GM18508 (cell line): ENCODE measurements at regions not wholly inside any gene's neighbourhood (a gene's known extent, or its start where the extent isn't known, plus 50 kb on each side); places are given as distances from the start of the nearest gene placed in this dataset.

Experiments used
- ATAC-seq: cut with Tn5 transposase; IDR thresholded peaks from one replicate; pipeline ENCODE4 v1.9.1; 2021; ENCODE audit warnings: moderate number of reproducible peaks; ENCODE audit not compliant: insufficient read depth, unreplicated experiment

GRCh38 chr10:85262992-85263391, 934.6 kb downstream of the CCSER2 start:
- ATAC-seq, result no peak

- no peak for ATAC-seq
Measured at GRCh38 chr10:85265121-85265520, 936.7 kb downstream of the CCSER2 start.

GRCh38 chr10:85266808-85267207, 938.4 kb downstream of the CCSER2 start:
- no peak for ATAC-seq

- no peak for ATAC-seq
Measured at GRCh38 chr10:85280014-85280413, 951.6 kb downstream of the CCSER2 start.

- ATAC-seq, result no peak
Measured at GRCh38 chr10:85284778-85285770, 956.7 kb downstream of the CCSER2 start.

GRCh38 chr10:85293483-85293882, 965.1 kb downstream of the CCSER2 start:
- no peak for ATAC-seq

- ATAC-seq, result no peak
Measured at GRCh38 chr10:85311613-85312337, 983.4 kb downstream of the CCSER2 start.

GRCh38 chr10:85315657-85316056, 987.3 kb downstream of the CCSER2 start:
- no peak for ATAC-seq

- no peak for ATAC-seq
Measured at GRCh38 chr10:85316276-85316675, 987.9 kb downstream of the CCSER2 start.

- no peak for ATAC-seq
Measured at GRCh38 chr10:85317827-85318226, 989.4 kb downstream of the CCSER2 start.

- no peak for ATAC-seq
Measured at GRCh38 chr10:85318809-85319807, 990.7 kb downstream of the CCSER2 start.

GRCh38 chr10:85319826-85320225, 991.4 kb downstream of the CCSER2 start:
- ATAC-seq, result no peak

- no peak for ATAC-seq
Measured at GRCh38 chr10:85333594-85333993, 1005.2 kb downstream of the CCSER2 start.

- no peak for ATAC-seq
Measured at GRCh38 chr10:85362401-85362800, 1004.2 kb downstream of the GRID1 start.

GRCh38 chr10:85377029-85377806, 989.4 kb downstream of the GRID1 start:
- ATAC-seq, result no peak

GRCh38 chr10:85379338-85379737, 987.3 kb downstream of the GRID1 start:
- ATAC-seq, result no peak

- no peak for ATAC-seq
Measured at GRCh38 chr10:85400981-85401695, 965.5 kb downstream of the GRID1 start.

- ATAC-seq, result no peak
Measured at GRCh38 chr10:85402541-85402940, 964.1 kb downstream of the GRID1 start.

GRCh38 chr10:85407088-85407487, 959.5 kb downstream of the GRID1 start:
- ATAC-seq, result no peak
